HUDEP-2 (cell line): ENCODE measurements at regions not wholly inside any gene's neighbourhood (a gene's known extent, or its start where the extent isn't known, plus 50 kb on each side); places are given as distances from the start of the nearest gene placed in this dataset.
"Not testable (repeated sequence)": the region's sequence is repeated elsewhere in the genome, so short reads cannot be mapped to it uniquely, and the experiment has no call there.

ENCODE experiments used
- DNase-seq, 76 experiments: peaks; one replicate each; lab custom pipeline; 2025; ENCODE audit not compliant: unreplicated experiment in 76 of 76; lab: John Stamatoyannopoulos, UW

DNA sequence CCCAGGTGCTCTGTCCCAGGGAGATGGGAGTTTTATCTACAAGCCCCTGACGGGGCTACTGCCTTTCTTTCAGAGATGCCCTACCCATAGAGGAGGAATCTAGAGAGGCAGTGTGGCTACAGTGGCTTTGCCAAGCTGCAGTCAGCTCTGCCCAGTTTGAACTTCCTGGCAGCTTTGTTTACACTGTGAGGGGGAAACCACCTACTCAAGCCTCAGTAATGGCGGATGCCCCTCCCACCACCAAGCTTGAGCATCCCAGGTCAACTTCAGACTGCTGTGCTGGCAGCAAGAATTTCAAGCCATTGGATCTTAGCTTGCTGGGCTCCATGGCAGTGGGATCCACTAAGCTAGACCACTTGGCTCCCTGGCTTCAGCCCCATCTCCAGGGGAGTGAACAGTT lies 53.1 kb upstream of the TMEM252 start:
- DNase-seq = not testable (repeated sequence)

GRCh38 chr9:68595868-68596267 lies 55.2 kb upstream of the TMEM252 start:
- DNase-seq = no peak

DNA sequence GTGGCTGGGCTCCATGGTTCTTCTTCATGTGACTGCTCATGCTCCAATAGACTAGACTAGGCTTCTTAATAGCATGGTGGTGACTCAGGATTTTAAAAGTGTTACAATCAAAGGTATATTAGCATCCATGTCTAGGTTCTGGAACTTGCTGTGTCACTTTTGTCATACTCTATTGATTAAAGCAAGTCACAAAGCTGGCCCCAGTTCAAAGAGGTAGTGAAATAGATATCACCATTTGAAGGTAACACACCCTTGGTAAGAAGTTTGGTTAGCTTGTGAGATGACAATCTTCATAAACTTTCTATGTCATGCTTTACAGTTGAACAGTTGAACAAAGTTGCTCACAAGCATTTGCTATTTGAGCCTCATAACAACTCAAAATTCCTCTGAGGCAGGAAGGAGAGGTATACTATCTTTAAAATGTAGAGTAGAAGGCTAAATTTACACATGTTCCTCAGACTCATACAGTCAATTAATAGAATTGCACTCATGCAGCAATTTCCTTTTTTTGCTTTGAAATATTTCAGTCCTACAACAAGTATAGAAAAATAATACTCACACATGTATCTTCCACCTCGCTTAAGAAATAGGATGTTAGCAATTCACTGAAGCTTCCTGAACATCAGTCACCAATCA lies 56.8 kb upstream of the TMEM252 start:
- no peak for DNase-seq

DNA sequence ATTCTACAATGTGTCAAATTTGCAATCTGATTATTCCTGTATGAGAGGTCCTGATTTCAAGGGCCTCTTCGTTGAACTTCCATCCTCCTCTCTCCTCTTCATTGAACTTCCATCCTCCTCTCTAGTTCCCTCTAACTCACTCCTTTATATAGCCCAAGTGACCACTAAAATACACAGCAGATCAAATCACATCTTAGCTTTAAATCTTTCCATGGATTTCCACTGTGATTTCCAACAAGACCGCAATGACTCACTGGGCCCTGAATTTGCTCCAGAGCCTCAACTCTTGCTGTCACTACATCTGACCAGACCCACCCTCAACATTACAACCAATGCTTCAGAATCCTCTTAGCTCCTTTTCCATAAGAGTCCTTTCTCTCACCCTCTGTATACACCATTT lies 59.1 kb upstream of the TMEM252 start:
- DNase-seq = no peak

DNA sequence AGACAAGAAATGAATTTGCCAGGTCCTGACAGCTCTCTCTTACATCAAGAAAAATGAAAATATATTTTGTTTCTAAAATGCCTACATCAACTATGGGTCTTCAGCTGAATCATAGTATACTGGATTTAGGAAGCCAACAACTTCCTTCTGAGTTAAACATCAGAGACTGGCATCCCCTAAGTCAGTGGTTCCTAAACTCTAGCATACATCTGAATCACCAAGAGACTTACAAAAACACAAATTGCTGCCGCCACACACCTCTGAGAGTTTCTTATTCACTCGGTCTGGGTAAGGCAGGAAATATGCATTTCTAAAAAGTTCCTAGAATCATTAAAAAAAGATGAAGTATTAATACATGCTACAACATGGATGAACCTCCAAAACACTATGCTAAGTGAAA lies 60.4 kb upstream of the TMEM252 start:
- no peak for DNase-seq

DNA sequence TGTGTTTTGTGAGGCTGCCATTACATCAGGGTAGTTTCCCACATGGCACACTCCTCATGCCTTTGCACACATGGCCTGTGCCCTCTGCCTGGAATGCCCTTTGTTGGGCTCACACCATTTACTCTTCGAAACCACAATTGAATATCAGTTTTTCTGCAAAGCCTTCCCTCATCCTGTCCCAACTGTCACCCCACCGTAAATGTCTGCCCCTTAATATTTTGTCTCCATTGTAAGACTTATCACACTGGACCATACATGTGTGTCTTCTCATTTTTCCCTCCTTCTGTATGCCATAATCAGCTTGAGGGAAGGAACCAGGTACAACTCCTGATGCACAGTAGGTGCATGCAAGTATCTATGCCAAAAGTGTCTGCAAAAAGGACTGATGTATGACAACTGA lies 62.7 kb upstream of the TMEM252 start:
- DNase-seq = no peak

DNA sequence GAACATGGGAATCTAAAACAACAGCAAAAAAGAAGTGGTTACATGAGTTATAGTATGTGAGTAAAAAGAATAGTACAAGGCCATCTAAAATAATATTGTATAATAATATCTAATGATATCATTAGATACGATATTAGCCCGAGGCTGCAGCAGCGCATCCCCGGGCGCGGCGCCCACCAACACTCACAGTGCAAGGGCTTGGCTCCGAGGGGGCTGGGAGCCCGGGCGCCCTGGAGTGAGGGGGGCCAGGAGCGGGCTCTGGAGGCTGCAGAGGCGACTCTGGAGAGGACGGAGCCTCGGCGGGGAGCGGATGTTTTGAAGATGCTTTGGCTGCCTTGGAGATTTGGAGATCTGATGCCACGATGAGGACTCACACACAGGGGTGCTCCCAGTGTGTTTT lies 68.1 kb upstream of the TMEM252 start:
- no peak for DNase-seq

- no peak for DNase-seq
Observed at GRCh38 chr9:68609901-68610415, 69.3 kb upstream of the TMEM252 start.

DNA sequence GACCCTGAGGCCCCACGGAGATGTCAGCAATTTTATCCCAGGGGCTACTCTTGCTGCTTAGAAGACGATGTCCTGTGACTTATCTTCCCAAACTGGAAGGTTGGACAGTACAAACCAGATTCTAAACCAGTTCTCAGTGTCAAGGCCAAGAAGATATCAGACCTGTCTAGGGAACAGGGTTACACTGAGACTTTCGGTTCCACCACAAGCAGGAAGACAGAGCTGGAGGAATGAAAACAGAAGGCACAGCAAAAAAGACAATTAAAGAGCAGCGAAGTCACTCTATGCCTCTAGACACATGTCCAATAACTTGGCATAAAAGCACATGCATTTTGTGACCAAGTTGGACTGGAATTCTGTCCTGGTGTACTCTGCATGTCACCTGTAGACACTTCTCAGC lies 73.4 kb upstream of the TMEM252 start:
- no peak for DNase-seq

DNA sequence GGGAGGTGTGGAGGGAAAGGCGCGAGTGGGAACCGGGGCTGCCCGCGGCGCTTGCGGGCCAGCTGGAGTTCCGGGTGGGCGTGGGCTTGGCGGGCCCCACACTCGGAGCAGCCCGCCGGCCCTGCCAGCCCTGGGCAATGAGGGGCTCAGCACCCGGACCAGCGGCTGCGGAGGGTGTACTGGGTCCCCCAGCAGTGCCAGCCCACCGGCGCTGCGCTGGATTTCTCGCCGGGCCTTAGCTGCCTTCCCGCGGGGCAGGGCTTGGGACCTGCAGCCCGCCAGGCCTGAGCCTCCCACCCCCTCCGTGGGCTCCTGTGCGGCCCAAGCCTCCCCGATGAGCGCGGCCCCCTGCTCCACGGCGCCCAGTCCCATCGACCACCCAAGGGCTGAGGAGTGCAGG lies 76.3 kb upstream of the TMEM252 start:
- DNase-seq = not testable (repeated sequence)

GRCh38 chr9:68619072-68619471 lies 78.4 kb upstream of the TMEM252 start:
- DNase-seq = no peak

- no peak for DNase-seq
Observed at GRCh38 chr9:68619636-68620035, 79.0 kb upstream of the TMEM252 start.

DNA sequence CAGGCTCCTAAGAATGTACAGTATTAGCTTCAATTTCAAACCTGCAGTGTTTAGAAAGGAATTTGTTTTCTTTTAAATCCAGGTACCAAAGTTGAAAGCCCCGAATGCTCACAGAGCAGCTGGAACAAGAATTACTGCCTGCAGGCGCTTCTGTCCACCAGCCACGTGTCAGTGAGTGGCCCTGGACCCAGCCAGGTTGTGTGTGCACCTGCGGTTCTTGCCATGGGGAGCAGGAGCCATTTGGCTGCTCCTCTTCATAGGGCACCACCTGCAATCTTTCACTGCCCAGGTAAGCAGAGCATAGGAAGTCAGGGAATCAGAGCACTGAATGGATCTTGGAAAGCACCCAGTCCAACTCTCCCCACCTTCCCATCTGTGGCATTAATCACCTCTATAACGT lies 79.5 kb upstream of the PIP5K1B start:
- no peak for DNase-seq

DNA sequence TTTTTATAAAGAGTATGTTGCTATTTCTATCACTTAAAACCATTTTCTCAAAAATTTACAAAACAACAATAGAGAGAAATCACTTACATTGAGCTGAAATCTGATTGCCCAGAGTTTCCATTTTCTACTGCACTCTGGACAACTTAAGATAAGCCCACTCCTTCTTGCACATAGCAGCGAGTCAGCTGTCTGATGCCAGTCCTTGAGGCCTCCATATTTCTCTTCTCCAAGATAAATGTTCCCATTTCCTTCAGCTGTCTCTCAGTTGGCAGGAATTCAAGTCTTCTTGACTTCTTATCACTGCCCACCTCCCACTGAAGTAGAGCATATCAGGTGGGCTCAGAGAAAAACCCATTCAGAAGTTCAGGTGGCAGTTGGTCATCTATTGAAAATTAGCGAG lies 78.5 kb upstream of the PIP5K1B start:
- DNase-seq = peak in 9 of 76 experiments; percentile 1 to 29 (median 18)

DNA sequence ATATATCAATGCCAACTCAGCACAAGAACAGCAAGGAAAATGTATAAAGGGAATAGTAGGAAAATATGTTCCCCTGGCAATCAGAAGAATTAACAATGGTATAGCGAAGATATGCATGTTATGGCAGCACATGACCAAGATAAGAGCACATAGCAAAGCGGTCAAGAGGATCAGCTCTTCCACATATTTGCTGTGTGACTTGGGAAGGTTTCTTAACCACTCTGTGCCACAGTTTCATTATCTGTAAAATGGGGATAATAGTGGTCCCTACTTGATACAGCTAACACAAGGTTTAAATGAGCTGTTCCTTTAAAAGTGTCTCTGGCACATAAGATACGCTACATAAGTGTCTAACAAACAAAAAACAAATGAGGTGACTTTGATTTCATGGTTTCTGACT lies 77.9 kb upstream of the PIP5K1B start:
- no peak for DNase-seq

- DNase-seq = no peak
Observed at GRCh38 chr9:68627594-68627993, 77.4 kb upstream of the PIP5K1B start.

GRCh38 chr9:68629042-68629441 lies 76.0 kb upstream of the PIP5K1B start:
- DNase-seq = peak in 57 of 76 experiments; percentile 2 to 68 (median 29)

DNA sequence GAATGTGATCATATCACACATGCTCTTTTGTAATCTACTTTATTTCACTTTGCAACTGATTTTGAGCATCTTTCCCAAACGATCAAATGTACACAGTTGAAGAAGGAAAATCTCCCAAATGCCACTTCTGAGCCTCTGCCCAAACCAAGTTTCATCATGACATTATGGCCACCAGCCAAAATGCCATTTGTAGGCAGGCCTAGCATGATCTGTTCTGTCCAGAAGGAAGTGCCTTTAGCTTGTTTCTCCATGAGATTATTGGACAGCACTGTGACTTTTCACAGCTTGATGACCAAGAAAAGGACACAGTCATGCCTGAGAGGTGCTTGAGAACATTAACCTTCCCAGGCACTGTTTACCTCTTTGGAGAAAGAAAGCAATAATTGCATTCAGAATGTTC lies 73.2 kb upstream of the PIP5K1B start:
- DNase-seq = peak in 2 of 76 experiments; percentile 1 to 8

DNA sequence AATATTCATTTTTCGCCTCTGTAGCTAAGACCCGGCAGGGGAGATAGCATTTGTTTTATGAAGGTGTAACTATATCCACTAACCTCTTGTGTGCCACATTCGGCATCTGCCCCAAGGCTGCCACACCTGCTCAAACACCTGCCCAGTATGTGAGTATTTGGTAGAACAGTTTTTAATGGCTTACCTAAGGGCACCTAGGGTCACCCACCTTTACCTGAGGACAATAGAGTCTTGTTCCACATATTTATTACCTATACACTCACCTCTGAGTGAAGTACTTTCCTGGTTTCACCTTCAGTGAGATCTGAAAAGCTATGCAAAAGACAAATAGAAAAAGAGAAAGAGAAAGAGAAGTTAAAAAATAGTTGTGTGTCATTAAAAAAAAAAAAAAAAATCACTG lies 68.0 kb upstream of the PIP5K1B start:
- no peak for DNase-seq

GRCh38 chr9:68639261-68639660 lies 65.8 kb upstream of the PIP5K1B start:
- DNase-seq = not testable (repeated sequence)

GRCh38 chr9:68640421-68641089 lies 64.5 kb upstream of the PIP5K1B start:
- DNase-seq = no peak
